IPS DF 4.7 (cell line): ENCODE measurements at regions not wholly inside any gene's neighbourhood (a gene's known extent, or its start where the extent isn't known, plus 50 kb on each side); places are given as distances from the start of the nearest gene placed in this dataset.
"Not testable (repeated sequence)": the region's sequence is repeated elsewhere in the genome, so short reads cannot be mapped to it uniquely, and the experiment has no call there.

Source experiments
- DNase-seq: peaks from one replicate; pipeline ENCODE4 v3.0.0-alpha.2; 2013; ENCODE audit warnings: low spot score; ENCODE audit errors: extremely low read depth

DNA sequence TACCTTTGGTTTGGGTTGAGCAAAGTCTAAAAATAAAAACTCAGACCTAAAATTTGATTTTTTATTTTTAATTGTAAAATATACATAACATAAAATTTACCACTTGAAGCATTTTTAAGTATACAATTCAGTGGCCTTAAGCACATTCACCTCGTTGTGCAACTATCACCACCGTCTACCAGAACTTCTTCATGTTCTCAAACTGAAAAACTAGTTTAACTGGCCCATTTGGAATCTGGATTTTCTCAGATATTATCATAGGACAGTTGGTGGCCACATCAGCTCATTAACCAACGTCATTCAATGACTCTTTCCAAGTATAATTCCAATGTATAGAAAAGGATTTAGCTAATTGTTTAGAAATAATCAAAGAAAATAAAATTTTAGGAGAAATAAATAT is 319.3 kb downstream of the TLE1 start:
- DNase-seq = no peak

DNA sequence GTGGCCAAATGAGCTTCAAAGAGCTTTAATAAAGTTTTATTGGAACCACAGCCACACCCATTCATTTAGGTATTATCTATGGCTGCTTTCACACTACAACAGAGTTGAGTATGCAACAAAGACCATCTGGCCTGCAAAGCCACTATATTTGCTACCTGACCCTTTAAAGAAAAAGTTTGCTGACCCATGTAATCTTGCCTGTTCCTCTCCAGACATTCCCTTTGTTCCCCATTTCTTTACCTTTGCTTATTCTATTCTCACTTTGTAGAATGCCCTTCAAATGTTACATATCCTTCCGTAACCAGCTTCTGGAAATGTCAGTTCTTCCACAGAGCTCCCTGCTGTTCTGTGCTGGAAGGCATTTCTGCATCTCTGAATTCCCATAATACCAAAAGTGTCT is 320.2 kb downstream of the TLE1 start:
- no peak for DNase-seq

DNA sequence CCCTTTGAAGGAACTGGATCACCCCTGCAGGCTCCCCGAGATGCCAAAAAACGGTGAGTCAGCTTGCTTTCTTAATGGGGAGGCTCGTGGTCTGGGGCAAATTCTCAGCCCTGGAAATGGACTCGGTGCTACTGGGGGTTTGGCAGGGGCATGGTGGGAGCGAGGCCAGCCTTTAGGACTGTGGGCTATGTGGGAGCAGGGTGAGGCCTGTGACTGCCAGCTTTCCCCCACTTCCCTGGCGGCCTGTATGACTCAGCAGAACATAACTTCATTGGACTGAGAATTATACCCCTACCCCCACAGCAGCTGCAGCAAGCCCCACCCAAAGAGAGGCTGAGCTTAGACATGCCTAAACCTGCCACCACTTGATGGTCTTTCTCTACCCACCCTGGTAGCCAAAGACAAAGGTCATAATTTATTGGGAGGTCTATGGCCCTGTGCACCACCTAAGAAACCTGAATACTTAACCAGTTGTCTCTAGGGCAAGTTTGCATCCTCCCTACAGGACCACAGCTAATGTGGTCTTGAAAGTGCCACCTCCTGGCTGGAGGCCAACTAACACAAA is 325.3 kb downstream of the TLE1 start:
- DNase-seq = no peak

DNA sequence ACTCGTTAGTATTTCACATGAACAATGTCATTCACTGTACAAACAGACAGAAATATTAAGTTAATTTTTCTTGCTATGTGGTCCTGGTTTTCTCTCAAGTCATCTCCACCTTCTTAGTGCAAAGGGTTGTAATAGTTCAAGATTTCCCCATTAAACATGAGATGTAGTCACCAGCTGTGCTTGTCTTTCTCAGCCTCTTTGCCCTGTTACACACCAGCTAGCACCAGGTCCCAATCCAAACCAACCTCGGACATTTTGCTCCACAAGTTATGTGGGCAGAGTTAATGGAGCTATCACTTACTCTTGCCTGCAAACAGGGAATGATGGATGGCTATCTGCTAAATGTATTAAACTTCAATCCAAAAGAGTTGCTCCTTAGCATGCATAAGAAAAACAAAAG is 328.1 kb downstream of the TLE1 start:
- no peak for DNase-seq

DNA sequence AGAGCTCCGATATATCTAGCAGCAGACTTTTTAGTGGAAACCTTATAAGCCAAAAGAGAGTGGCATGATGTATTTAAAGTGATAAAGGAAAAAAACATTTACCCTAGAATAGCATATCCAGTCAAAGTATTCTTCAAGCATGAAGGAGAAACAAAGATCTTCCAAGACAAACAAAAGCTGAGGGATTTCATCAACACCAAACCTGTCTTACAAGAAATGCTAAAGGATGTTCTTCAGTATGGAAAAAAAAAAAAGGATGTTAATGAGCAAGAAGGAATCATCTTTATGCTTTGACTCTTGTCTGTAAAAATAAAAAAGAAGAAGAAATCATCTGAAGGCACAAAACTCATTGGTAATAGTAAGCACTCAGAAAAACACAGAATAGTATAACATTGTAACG is 338.2 kb downstream of the TLE1 start:
- DNase-seq = no peak

DNA sequence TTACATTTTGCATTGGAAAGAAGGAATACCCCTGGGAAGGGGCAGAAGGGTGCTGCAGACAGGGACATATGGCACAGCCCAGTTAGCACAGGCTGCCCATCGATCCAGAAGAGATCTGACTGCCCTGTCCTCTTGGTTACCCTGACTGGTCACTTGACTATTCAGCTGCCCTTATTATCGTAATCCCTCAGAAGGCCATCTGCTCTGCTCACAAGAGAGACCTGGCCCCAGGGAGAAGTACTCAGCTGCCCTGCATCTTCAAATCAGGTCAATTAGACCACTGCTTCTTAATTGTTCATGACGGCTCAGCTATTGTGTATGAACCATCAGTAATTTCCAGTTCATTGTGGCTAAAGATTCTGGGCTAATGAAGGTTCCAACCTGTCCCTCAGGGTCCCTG is 345.0 kb downstream of the TLE1 start:
- no peak for DNase-seq

DNA sequence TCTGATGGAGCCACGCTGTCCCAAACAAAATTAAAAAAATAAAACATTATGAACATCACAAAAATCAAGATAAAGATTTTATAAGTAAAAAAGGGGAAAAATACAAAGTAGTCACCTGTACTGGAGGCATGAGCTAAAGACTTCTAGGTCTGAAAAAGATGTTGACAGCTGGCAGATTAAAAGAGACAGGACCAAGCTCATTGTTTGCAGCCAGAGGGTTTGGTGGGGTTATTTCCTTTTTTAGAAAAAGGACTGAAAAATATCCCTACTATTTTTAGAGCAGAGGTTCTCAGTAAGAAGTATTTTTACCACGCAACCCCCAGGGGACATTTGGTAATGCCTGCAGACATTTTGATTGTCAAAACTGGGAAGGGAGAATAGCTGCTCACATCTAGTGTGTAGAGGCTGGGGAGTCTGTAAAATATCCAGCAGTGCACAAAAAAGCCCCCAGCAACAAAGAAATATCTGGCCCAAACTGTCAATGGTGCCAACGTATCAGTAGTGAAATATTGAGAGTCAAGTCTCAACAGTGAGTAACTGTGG is 353.4 kb downstream of the TLE1 start:
- DNase-seq = no peak

DNA sequence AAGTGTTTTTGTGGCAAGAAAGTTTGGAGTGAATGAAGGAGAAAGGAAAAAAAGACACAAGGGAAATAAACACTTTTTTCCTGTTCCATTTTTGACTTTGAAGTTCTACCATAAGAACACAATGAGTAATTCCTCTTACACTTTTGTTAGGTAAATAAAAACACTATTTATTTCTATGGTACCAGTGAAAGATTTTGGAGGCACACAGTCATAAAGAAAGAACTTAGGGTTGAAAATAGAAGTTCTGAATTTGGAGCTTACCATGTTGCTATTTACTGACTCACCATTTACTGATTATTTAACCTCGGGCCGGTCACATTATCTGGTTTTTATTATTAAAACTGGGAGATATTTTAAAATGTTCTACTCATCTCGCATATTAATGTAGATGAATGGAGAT is 367.8 kb downstream of the TLE1 start:
- no peak for DNase-seq

DNA sequence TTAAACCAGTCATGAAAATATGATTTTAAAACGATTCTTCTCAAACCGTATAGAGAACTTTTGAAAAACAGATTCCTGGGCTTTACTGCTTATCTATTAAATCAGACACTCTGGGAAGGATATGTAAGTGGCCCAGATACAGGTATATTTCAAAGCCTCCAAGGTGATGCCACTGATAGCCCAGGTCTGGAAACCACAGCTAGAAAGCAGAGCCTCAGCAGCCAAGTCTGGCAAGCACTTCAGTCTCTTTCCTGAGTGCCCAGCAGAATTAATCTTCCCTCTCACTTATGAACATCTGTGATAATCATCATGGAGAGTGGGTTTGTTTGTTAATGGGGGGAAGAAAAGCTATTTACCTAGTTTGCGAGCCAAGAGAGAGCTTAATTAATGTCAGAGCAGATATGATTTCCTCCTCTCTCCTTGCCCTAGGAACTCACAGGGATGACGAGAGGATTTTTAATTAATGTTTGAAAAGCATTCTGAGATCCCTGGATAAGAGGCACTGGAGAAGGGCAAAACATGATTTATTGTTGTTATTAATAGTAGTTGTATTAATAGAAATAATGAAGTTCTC is 368.4 kb downstream of the TLE1 start:
- no peak for DNase-seq

DNA sequence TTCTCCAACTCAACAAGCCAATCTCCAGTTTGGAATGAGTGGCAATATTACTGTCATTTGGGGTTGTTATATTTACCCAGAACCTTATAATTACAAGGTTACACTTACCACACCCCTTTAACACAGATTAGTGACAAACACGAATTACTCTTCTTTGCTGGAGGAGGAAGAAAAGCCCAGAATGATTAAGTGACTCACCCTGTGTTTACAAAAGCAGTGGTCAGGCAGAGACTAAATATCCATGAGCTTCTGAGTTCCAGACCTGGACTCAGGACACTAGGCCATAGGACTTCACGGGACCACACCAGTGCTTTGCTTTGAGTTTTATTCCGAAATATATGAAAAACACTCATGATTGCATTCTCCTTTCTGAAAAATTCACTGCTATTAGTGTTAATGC is 370.8 kb downstream of the TLE1 start:
- DNase-seq = no peak

DNA sequence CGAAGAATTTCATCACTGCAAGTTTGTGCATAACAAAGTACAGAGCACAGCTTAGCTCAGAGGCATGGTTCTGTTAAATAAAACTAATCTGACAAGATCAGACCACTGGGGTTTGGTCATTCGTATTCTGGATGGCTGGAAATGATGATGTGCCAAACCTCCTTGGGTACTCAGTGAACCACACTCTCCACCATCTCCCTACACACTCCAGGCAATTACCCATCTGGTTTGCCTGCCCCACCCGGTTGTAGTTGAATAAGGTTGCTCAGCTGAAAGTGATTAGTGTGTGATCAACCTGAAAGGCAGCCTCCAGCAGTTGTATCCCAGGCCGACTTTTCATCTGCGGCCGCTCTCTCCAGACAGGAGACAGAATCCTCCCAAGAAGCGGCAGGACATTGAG is 371.4 kb downstream of the TLE1 start:
- DNase-seq = no peak

DNA sequence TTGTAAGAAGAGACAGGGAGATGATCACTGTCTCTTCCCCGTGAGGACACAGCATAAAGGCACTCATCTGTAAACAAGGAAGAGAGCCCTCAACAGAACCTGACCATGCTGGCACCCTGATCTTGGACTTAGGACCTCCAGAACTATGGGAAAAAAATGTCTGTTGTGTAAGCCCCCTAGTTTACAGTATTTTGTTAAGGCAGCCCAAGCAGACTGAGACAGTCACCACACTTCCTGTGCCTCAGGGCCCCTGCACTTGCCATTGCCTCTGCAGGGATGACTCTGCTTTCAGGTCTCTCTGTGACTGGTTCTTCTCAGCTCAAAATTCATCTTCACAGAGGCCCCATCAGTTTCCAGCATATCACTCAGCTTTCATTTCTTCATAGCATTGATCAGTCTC is 372.1 kb downstream of the TLE1 start:
- DNase-seq = no peak

DNA sequence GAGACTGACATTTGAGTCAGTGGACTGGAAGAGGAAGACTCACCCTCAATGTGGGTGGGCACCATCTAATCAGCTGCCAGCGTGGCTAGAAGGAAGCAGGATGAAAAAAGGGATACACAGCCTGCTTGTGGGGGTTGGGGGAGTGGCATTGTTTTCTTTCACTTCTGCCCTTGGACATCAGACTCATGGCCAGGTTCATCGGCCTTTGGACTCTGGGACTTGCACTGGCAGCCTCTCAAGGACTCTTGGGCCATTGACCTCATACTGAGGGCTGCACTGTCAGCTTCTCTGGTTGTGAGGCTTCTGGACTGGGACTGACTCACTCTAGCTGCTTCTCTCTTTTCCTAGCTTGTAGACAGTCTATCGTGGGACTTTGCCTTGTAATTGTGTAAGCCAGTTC is 374.9 kb downstream of the TLE1 start:
- no peak for DNase-seq

DNA sequence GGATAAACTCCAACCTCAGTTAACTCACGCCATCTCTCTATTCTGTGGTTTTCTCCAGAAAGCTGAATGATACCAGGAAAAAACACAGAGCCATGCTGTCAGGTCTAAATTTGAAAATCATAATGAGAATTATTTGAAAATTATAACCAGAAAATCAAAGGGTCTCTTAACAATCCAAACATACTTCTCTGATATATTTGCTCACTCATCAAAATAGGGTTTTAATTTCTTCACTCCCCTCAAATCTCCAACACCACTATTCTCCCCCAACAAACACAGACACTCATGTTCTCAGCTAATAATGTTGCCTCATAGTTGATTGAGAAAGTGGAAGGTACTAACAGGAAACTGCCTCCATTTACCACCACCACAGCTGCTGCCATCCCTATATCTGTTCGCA is 375.5 kb downstream of the TLE1 start:
- no peak for DNase-seq

DNA sequence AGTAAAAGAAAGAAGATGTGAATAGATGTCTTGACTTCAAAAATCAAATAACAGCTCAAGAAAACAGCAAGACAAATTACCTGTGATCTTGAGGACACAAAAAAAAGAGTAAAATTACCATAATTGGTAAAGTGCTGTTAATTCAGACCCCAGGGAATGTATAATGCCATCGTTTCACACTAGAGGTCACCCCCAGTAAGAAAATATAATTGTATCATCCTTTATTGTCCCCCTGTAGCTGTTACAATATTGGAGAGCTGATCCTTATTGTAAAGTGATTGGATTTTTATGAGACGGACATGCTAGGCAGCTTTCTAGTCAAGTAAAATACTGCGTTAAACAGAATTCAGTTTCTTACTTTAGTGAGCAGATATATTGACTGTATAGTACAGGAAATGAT is 377.0 kb downstream of the TLE1 start:
- no peak for DNase-seq

DNA sequence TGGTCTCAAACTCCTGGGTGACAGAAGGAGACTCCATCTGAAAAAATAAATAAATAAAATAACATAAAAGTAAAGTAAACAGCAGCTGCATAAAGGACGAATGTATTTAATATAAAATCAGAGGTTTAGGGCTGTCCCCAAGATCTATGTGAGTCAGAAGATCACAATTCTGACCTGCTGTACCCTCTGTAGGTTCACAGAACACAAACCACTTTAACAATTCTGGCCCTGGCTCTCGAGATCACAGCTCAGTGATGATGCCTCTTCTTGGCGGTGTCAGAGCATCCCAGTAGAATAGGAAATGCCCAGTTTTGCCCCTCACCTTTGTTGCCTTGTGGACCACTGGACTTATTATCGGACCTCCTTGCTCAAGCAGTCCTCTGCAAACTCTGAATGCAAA is 380.9 kb downstream of the TLE1 start:
- DNase-seq = no peak

DNA sequence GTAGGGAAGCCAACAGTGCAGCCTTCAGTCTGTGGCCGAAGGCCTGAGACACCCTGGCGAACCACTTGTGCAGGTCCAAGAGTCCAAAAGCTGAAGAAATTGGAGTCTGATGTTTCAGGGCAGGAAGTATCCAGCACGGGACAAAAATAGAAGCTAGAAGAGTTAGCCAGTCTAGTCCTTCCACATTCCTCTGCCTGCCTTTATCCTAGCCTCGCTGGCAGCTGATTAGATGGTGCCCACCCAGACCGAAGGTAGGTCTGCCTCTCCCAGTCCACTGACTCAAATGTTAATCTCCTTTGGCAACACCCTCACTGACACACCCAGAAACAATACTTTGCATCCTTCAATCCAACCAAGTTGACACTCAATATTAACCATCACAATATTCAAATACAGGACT is 381.6 kb downstream of the TLE1 start:
- not testable (repeated sequence) for DNase-seq

DNA sequence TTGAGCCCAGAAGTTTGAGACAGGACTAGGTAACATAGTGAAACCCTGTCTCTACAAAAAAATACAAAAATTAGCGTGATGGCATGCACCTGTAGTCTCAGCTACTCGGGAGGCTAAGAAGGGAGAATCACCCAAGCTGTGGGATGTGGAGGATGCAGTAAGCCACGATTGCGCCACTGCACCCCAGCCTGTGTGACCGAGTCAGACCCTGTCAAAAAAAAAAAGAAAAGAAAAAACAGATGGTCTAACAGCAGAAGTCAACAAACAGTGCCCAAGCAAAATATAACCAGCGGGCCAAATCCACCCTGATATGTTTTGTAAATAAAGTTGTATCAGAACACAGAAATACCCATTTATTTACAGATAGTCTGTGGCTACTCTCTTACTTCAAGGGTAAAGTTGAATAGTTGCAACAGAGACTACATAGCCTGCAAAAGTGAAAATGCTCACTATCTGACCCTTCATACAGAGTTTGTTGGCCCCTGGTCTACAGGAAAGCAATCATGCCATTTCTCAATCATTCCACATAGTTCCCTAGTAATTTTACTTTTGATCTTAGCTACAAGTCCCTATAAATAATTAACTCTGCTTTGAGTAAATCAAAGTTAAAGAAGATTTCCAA is 383.7 kb downstream of the TLE1 start:
- DNase-seq = no peak

DNA sequence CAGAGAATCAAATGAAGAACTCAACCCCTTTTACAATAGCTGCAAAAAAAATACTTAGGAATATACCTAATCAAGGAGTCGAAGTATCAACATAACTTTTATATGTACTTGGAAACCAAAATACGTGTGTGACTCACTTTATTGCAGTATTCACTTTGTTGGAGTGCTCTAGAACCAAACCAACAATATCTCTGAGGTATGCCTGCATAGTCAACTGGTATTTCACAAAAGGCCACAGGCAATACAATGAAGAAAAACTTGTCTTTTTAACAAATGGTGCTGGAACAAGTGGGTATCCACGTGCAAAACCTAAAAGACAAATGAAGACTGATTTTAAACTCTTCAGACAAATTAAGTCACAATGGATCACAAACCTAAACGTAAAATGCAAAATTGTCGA is 385.7 kb downstream of the TLE1 start:
- no peak for DNase-seq

DNA sequence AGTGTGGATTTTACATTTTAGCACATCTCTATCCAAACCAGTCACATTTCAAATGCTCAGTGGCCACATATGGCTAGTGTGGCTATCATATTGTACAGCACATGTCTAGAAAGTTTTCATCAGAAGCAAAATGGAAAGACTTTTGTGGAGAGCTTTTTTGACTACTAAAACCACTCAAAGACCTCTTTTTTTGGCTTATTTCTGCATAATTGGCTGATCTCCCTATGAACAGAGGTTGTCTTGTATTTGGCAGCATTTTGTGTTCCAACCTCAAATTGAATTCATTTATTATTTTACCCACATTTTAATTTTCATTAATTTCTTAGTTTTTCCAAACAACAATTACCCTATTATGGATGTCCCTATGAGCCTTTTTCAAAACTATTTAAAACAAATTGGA is 395.7 kb downstream of the TLE1 start:
- DNase-seq = no peak

DNA sequence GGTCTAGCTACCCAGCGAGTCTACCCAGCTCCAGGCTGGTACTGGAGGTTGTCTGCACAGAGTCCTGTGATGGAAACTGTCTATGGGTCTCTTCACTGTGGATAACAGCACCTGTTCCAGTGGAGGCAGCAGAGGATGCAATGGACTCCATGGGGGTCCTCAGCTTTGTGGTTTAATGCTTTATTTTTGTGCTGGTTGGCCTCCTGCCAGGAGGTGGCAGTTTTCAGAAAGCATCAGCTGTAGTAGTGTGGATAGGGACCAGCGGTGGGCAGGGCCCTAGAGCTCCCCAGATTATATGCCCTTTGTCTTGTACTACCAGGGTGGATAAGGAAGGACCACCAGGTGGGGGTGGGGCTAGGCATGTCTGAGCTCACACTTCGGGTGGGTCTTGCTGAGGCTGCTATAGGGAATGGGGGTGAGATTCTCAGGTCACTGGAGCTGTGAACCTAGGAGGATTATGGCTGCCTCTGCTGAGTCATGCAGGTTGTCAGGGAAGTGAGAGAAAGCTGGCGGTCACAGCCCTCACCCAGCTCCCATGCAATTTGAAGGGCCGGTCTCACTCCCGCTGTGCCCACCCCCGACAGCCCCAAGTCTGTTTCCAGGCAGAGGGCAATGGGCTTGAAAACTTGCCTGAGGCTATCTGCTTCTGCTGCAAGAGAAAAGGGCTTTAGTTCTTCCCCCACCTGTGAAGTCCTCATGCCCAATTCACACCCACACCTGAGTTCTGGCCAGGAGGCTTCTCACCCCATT is 397.1 kb downstream of the TLE1 start:
- DNase-seq = no peak

DNA sequence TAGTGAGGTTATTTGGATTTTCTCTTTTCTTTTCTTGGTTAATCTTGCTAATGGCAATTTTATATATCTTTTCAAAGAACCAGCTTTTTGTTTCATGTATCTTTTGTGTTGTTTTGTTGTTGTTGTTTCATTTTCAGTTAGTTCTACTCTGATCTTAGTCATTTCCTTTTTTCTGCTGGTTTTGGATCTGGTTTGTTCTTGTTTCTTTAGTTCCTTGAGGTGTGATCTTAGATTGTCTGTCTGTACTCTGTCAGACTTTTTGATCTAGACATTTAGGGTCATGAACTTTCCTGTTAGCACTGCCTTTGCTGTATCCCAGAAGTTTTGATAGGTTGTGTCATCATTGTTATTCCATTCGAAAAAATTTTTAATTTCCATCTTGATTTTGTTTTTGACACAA is 399.7 kb downstream of the TLE1 start:
- no peak for DNase-seq

DNA sequence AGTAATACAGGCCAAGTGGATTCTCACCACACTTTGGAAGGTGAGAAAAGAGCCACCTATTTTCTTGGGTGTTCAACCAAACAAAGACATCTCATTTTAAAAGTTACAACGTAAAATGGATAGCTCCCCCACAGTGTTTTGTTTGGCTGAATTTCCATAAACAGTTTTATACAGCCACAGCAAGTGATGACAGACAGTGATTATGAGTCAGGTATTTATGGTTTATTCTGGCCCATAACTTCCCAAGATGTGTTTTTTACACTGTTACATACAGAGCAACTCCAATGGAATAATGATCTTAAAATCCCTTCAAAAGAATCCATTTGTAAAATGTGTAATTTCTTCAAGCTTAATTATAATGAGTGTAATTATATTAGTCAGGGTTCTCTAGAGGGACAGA is 421.3 kb downstream of the TLE1 start:
- DNase-seq = no peak
